Transverse colon (tissue), 4 donors: ENCODE measurements at regions not wholly inside any gene's neighbourhood (a gene's known extent, or its start where the extent isn't known, plus 50 kb on each side); places are given as distances from the start of the nearest gene placed in this dataset.

Source experiments
- EP300 ChIP-seq: sonication (generic); formaldehyde crosslinking; IDR thresholded peaks from one replicate; pipeline ENCODE4 v1.6.1; 2017; ENCODE audit warnings: antibody characterized with exemption, low read depth
- POLR2A ChIP-seq: fragments of 450-650 bp; IDR thresholded peaks from one replicate; pipeline ENCODE4 v1.6.1; 2016; ENCODE audit warnings: antibody characterized with exemption, mild to moderate bottlenecking, moderate library complexity
- POLR2AphosphoS5 ChIP-seq, 3 donors: sonication (generic); formaldehyde crosslinking; IDR thresholded peaks; one replicate each; pipeline ENCODE4 v1.6.1; 2016; ENCODE audit warnings: antibody characterized with exemption in 3 of 3
- TF ChIP-seq, protein P1 (sequence below), 5 experiments: fragments of 200-600 bp in 3 of 5; fragments of 450-650 bp in 2 of 5; sonication (generic) in 3 of 5; IDR thresholded peaks; 1 replicate in 2 of 5; 2 replicates in 3 of 5; pipeline ENCODE4 v1.5.1; 2016 to 2017; ENCODE audit warnings: antibody characterized with exemption in 5 of 5, inconsistent platforms in 3 of 5, mild to moderate bottlenecking in 2 of 5, moderate library complexity in 1 of 5

DNA sequence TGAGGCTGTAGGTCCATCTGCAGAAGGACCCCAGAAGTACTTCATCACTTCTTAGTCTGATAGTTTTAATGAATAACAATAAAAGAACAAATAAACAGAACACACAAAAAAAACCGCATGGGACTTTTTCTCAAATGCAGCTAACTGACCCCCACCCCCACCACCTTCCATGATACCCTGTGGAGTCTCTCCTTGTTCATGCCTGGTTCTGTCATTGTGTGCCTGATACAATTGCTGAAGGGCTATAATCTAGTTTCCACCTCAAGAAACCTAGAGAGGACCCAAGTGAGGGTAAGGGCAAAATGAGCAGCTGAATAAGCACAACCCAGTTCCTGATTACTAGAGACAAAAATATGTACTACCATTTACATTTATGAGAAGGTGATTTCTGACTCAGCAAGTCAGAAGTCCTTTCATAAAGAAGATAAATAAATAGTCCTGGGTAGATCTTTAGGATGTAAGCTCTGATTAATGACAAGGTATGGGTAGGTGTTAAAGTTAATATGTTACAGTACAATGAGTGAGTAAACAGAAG is 155.1 kb downstream of the TMA16 start:
- TF ChIP-seq, protein P1, sequence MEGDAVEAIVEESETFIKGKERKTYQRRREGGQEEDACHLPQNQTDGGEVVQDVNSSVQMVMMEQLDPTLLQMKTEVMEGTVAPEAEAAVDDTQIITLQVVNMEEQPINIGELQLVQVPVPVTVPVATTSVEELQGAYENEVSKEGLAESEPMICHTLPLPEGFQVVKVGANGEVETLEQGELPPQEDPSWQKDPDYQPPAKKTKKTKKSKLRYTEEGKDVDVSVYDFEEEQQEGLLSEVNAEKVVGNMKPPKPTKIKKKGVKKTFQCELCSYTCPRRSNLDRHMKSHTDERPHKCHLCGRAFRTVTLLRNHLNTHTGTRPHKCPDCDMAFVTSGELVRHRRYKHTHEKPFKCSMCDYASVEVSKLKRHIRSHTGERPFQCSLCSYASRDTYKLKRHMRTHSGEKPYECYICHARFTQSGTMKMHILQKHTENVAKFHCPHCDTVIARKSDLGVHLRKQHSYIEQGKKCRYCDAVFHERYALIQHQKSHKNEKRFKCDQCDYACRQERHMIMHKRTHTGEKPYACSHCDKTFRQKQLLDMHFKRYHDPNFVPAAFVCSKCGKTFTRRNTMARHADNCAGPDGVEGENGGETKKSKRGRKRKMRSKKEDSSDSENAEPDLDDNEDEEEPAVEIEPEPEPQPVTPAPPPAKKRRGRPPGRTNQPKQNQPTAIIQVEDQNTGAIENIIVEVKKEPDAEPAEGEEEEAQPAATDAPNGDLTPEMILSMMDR (IDR thresholded peaks at IDR 0.05) = no peak
- TF ChIP-seq EP300 (no peak), POLR2A (no peak), POLR2AphosphoS5 (IDR thresholded peaks at IDR 0.05) (no peak)
